HG03066 (cell line): ENCODE measurements at regions not wholly inside any gene's neighbourhood (a gene's known extent, or its start where the extent isn't known, plus 50 kb on each side); places are given as distances from the start of the nearest gene placed in this dataset.
"Not testable (repeated sequence)": the region's sequence is repeated elsewhere in the genome, so short reads cannot be mapped to it uniquely, and the experiment has no call there.

Experiments used
- ATAC-seq: cut with Tn5 transposase; IDR thresholded peaks from one replicate; pipeline ENCODE4 v1.9.1; 2021; ENCODE audit warnings: low read depth; ENCODE audit not compliant: unreplicated experiment

DNA sequence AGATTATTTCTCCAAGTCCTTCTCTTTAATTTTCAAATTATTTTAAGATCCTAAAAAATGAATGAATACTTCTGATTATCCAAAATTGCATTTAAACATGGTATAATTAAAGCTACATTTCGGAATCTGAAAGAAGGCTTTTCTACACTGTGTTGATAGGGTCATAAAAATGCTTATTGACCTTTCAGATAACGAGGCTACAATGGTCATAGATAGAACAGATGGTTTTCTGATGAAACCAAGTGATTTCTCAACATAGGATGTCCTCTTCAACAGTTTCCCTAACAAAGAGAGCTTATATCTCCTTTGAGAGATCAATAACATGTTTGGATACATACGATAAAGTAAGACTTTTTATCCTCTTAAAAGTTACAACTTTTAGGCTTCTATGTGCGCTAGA, 201.1 kb downstream of the PTH2R start:
- ATAC-seq: no peak

- no peak for ATAC-seq
Measured at GRCh38 chr2:208608122-208608835, 201.7 kb downstream of the PTH2R start.

DNA sequence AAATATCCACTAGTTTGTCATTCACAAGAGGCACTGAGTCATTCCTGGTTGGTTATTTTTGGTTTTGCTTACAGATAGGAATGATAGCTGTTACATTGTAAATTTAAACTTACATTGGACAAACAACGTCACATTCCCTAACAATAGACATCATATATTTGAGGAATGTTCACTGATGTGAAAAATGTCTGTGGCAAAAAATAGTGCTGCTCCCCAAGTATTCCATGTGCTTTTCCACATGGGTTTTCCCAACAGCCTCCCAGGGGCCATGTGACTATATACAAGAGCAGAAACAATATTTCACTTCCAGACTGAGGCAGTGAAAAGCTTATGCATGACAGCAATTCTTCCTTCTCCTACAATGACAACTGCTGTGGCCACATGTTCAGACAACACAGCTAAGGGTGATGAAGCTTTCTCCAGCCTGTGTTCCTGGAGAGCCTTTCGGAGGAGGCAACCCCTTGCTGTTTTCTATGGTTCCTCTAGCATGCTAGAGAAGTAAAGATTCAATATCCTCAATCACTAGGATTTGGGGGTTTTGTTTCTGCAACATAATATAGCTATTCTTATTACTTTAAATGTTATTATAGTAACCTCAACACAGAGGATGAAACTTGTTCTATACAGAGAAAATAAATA, 202.7 kb downstream of the PTH2R start:
- ATAC-seq: no peak

DNA sequence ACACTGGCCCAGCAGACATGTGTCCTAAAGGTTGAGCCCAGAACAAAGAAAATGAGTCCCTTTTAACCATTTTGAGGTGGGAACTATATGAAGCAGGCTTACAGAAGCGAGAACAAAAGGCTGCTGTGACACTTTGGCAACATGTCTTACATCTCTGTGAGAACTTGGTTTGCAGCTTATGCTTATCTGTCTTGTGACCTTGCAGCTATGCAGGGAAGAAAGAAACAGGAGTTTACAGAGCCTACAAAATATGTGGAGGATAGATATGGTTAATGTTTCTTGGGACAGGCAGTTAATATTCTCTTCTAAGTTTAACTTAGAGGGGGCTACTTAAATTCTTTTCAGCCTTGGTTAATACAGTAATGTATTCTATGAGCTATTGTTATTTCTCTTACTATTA, 209.1 kb downstream of the PTH2R start:
- not testable (repeated sequence) for ATAC-seq

DNA sequence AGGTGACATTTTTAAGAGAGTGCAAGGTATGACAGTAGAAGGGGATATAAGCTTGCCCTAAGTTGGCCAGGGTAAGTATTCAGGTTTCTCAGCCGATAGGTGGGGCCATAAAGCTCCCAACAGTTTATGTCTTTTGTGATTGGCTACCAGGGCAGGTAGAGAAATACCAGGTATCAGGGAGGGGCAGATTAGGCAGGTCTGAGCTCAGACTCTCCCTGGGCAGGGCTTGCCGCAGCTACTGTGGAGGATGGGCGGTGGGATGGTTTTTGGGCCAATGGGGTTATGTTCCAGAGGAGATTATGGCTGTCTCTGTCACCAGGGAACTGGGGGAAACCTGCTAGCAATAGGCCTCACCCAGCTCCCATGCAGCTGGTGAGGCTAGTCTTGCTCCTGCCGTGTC, 211.6 kb downstream of the PTH2R start:
- no peak for ATAC-seq

DNA sequence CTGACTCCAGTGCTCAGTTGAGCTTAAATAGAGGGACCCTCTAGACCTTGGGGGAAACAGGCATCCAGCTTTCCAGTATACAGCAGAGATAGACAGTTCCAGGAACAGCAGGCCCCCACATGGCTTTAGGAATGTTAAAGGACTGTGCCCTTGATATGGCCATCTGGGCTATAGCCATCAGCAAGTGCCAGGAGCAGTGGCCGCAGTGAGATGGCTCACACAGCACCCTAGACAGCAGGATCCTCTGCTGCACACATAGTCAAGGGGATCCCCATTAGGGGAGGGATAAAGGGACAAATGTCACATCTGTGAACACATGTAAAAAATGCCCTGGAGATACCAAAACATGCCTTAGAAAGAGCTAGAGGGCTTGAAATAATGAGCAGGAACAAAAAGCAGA, 213.4 kb downstream of the PTH2R start:
- ATAC-seq: no peak

DNA sequence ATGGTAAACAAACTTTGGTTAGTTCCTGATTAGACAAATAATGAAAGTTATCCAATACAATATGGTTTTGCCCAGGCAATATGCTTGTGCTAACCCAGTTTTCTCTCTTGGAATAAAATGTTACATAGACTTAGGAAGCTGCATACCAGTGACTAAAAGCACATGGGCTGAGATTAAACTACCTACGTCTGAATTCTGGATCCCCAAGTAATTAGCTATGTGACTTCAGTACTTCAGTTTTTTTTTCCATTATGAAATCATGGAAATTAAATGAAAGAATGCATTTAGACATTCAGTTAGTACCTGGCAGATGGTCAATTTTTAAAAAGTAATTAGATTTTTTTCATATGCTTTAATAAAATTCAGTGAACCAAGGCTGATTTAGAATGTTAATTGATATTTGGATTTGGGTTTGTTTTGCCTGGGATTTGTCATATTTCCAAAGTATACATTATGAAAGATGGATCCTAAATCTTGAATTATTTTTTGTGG, 213.9 kb downstream of the PTH2R start:
- ATAC-seq: no peak

DNA sequence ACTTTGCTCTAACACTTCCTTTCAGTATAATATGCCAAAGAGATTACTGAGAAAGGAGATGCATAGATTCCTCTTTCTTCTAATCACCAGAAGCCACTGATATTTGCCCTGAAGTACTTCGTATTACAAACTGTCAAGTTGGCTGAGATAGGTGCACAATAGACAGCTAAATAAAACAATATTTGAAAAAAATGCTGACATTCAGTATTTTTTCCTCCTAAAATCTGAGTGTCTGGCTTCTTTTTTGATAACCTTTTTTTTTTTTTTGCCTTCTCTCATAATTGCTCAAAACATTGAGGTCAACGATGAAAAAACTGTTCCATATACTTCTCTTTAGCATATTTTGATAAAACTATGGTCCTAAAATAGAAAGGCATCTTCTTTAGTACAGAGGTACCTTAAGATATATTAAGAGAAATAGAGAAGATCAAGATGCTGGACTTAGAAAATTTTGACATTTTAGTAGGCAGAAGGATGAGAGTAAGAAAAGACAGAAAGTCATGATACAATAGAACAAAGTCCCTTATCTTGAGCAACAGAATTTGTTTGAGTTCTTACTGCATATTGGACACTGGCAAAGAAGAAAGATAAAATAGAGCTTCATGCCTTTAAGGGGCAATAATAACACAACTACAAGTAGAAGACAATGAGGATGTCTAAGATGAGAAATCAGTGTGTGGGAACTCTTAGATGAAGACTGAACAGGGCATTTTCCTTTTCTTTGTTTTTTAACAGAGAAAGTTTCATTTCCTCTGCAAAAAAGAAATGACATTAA, 220.7 kb downstream of the PTH2R start:
- ATAC-seq: no peak

DNA sequence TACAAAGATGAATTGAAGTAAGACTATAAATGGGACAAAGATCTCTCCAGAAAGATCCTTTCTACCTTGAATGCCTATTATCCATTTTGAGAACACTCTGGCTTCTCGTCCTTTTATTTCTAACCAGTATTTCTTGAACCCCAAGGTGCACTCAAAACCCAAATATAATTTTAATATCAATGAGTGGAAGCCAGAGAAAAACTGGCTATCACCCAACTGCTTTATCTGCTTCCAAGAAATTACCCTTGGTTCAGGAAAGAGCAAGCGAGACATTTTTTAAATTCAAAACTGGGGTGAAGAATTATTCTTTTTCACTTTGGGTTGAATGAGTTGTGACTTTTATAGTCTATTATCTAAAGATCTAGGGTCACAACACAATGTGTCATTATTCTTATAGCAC, 221.3 kb downstream of the PTH2R start:
- ATAC-seq: no peak

DNA sequence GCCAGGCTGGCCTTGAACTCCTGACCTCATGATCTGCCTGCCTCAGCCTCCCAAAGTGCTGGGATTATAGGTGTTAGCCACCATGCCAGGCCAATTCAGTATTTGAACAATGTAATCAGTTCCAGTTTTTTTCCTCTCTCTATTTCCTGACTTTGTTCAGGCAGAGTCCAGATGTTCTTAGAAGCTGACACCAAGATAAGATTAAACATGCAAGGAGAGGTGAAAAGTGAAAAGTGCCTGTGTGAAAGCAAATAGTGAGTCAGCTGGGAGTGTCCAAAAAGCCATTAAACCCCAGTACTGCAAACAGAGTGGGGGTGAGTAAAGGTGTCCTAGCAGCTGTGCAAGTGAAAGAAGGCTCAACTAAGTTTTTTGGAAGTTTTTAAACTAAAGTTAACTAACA, 231.5 kb downstream of the PTH2R start:
- no peak for ATAC-seq

DNA sequence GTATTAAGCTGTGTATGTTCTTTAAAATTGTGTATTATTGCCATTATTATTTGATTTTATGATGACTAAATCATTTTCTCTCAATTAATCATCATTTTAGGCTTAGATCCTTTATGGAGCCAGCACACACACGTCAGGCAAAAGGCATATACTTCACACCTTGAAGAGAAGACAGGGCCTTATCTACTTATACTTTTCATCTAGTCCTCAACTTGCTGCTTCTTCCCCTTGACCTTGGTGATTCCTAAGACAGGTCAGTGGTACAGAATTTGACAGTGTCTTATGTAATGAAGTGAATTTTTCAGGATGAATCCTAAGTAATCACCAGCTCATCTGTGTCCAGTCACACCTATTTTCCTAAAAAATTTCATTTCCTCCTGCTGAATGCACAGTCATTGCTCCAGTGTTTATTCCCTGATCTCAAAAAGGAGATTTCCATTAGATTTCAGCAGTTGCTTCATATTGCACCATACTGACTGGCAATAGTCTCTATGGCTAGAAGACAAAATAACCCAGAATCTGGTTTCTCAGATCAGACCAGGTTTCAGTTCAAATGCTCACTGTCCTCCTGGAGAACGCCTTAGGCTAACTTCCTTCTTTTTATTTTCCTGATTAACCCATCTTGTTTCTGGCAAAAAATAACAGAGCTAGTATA, 235.7 kb downstream of the PTH2R start:
- ATAC-seq: no peak

DNA sequence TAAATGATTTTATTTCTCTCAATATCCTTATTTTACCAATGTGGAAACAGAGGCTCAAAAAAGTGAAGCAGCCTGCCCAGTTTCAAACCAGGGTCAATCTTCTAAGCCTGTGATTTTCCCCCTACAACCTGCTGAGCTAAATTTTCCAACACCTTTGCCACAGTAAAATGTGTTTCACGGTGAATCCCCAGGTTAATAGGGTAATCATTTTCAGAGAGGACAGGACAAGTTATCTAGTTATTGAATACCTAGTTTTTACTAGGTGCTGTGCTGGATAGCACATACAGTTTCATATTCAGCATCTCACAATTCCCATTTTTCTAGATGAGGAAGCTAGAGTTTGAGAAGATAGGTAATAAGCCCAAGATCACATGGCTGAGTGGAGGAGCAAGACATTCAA, 236.6 kb downstream of the PTH2R start:
- ATAC-seq: no peak

DNA sequence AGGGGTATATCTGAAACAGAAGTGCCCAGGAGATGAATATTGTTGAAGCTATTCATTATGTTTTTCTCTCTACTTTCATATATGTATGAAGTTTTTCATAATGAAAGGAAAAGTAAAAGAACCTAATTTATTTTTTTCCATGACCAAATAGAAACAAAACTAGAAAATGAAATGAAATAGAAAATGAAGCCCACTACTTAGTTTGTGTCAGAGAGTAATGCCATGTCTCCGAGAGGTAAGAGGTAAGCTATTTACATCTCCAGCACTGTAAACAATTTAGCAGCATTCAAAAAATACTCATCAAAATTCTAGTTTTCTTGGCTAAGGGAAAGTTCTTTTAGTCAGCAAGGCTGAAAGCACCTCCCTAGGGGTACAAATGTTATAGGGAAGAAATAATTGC, 238.6 kb downstream of the PTH2R start:
- ATAC-seq: no peak

DNA sequence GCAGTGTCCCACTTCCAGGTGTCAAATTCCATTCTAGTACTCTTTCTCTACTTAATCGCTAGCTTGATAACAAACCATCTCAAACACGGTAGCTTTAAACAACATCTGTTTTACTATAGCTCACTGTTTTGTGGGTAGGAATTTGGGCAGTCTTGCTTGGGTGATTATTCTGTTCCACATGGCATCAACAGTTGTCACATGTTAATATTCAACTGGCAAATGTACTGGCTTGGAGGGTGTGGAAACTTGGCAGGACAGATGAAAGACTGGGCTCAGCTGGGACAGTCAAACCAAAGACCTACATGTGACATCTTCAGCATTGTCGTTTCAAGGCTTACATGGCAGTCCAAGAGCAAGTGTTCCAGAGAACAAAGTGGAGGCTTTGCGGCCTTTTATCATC, 241.8 kb downstream of the PTH2R start:
- no peak for ATAC-seq

DNA sequence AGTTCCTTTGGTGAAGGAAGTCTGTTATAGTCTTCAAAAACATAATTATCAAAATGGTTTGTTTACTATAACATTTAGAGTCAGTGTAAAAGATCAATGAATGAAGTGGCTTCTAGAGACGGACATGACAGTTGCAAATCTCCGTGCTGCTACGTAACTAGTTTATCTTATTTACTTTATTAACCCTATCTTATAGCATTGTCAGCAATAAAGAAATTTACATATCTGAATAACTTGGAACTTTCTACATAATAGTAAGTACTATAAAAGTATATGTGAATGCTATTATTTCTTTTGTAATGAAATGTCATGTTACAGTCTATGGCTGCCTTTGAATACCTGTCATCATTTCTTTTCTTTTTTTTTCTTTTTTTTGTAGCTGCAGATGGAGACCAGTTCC, 246.8 kb downstream of the PTH2R start:
- ATAC-seq: no peak

DNA sequence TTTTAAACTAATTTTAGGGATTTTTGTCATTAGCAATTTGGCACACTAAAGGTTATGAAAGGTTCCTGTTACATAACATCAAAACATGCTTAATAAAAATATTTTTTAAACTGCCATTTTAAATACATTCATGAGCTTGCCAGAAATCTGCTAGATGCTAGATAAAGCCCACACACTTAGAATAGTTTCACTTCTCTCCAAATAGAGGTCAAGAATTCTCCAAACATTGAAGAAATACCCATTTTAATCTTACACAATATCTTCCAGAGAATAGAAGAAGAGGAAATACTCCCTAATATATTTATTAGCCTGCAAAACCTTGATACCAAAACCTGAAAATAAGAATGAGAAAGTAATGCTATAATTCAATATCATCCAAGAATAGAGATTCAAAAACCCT, 247.5 kb downstream of the PTH2R start:
- ATAC-seq: no peak

- no peak for ATAC-seq
Measured at GRCh38 chr2:208657468-208657867, 250.9 kb downstream of the PTH2R start.

- no peak for ATAC-seq
Measured at GRCh38 chr2:208669394-208669793, 262.8 kb downstream of the PTH2R start.

DNA sequence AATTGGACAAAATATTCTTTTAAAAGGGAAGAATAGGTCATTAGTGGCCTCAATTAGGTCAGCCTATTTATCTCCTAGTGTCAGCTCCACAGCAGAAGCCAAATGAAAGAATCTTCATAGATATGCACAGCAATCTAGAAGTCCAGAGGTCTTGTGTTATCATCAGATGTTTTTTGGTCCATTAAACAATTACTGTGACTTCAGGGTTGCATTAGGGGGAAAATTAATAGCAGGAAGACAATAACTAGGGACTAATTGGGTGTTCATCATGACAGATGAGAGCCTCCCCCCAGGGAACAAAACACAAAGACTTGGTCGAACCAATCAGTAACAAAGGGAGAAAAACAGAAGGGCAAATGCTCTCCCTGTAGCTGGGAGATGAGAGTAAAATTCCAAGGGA, 264.7 kb downstream of the PTH2R start:
- ATAC-seq: no peak

- no peak for ATAC-seq
Measured at GRCh38 chr2:208671886-208672680, 265.5 kb downstream of the PTH2R start.
